HCT116 (cell line): ENCODE measurements at regions not wholly inside any gene's neighbourhood (a gene's known extent, or its start where the extent isn't known, plus 50 kb on each side); places are given as distances from the start of the nearest gene placed in this dataset.

Experiments
- ATAC-seq: fragments of 200-7000 bp; cut with Tn5 transposase; 2 replicates; pipeline ENCODE4 v1.9.1; 2020; ENCODE audit warnings: mild to moderate bottlenecking, moderate library complexity
- BruUV-seq: library from RNA; stranded (reverse); fragments of 400-500 nt; replicated peaks from 2 replicates; lab custom pipeline; 2021; lab: Mats Ljungman, UMichigan
- CTCF ChIA-PET: fragments of 300-600 bp; sonication (Branson Sonifier 250); formaldehyde crosslinking; loops from one replicate; lab custom pipeline; 2021; ENCODE audit warnings: antibody characterized with exemption; lab: Charles Lee
- POLR2A ChIA-PET: fragments of 300-600, 350-600 bp; sonication (Branson Sonifier 250); formaldehyde crosslinking; loops from one replicate; lab custom pipeline; 2021; ENCODE audit warnings: antibody characterized with exemption; lab: Charles Lee
- RAD21 ChIA-PET, 2 experiments: fragments of 300-600 bp; sonication (Branson Sonifier 250); formaldehyde crosslinking; loops; one replicate each; lab custom pipeline; 2023; ENCODE audit warnings: low total read pairs in 2 of 2; ENCODE audit not compliant: uncharacterized antibody in 2 of 2, unreplicated experiment in 2 of 2, low non-redundant PET in 1 of 2; lab: Charles Lee
- DNase-seq: peaks from one replicate; pipeline ENCODE4 v3.0.0-alpha.2; 2010; ENCODE audit warnings: low read depth, low spot score
- H2AFZ ChIP-seq: fragments of 200-600 bp; shearing (Covaris generic), sonication (generic); 2 replicates; pipeline ENCODE4 v1.6.1; 2017; ENCODE audit warnings: low read depth, mixed run types, mixed read lengths, antibody characterized with exemption, low read length; ENCODE audit not compliant: poor library complexity, severe bottlenecking
- H3K27ac ChIP-seq: 2 replicates; pipeline ENCODE4 v1.5.1; 2012; ENCODE audit warnings: low read depth, low read length
- H3K27me3 ChIP-seq: fragments of 200-600 bp; sonication (generic); 2 replicates; pipeline ENCODE4 v1.6.1; 2016; ENCODE audit warnings: mixed run types, low read length, mixed read lengths; ENCODE audit not compliant: insufficient read depth
- H3K36me3 ChIP-seq, 2 experiments: fragments of 200-500 bp in 1 of 2; fragments of 200-600 bp in 1 of 2; sonication (Bioruptor generic) in 1 of 2; sonication (generic) in 1 of 2; 2 replicates each; pipeline versions ENCODE4 v1.5.1 to v1.6.1; 2014 to 2016; ENCODE audit warnings: low read length in 2 of 2, inconsistent platforms in 1 of 2, mixed read lengths in 1 of 2, mixed run types in 1 of 2; ENCODE audit not compliant: insufficient read depth in 2 of 2, control insufficient read depth in 1 of 2
- H3K4me1 ChIP-seq, 2 experiments: fragments of 200-600 bp in 1 of 2; sonication (generic) in 1 of 2; 2 replicates each; pipeline versions ENCODE4 v1.5.1 to v1.6.1; 2012 to 2017; ENCODE audit warnings: low read length in 2 of 2, inconsistent platforms in 1 of 2, mild to moderate bottlenecking in 1 of 2, mixed read lengths in 1 of 2, mixed run types in 1 of 2, moderate library complexity in 1 of 2; ENCODE audit not compliant: insufficient read depth in 2 of 2, control insufficient read depth in 1 of 2
- H3K4me2 ChIP-seq: fragments of 200-600 bp; sonication (generic); 2 replicates; pipeline ENCODE4 v1.6.1; 2017; ENCODE audit warnings: mixed run types, low read length, mixed read lengths
- H3K4me3 ChIP-seq, 2 experiments: fragments of 200-600 bp in 1 of 2; sonication (generic) in 1 of 2; replicated peaks in 1 of 2; 2 replicates each; pipeline ENCODE4 v1.5.1; 2011 to 2016; ENCODE audit warnings: low read length in 2 of 2, control low read depth in 1 of 2, low read depth in 1 of 2, mild to moderate bottlenecking in 1 of 2, mixed read lengths in 1 of 2, mixed run types in 1 of 2
- H3K79me2 ChIP-seq: fragments of 200-600 bp; sonication (generic); 2 replicates; pipeline ENCODE4 v1.6.1; 2017; ENCODE audit warnings: mild to moderate bottlenecking, mixed run types, low read length, moderate library complexity, mixed read lengths; ENCODE audit not compliant: insufficient read depth
- H3K9ac ChIP-seq: fragments of 200-600 bp; sonication (generic); 2 replicates; pipeline ENCODE4 v1.6.1; 2016; ENCODE audit warnings: low read length, mixed read lengths
- H3K9me2 ChIP-seq: fragments of 200-600 bp; sonication (generic), shearing (Covaris generic); 2 replicates; pipeline ENCODE4 v1.6.1; 2017; ENCODE audit warnings: mixed run types, mild to moderate bottlenecking, moderate library complexity; ENCODE audit not compliant: insufficient read depth
- H3K9me3 ChIP-seq, 2 experiments: fragments of 200-500 bp in 1 of 2; fragments of 200-600 bp in 1 of 2; sonication (Bioruptor generic) in 1 of 2; sonication (generic) in 1 of 2; 2 replicates each; pipeline ENCODE4 v1.6.1; 2014 to 2017; ENCODE audit warnings: low read length in 2 of 2, mixed read lengths in 2 of 2, inconsistent platforms in 1 of 2, low read depth in 1 of 2, mild to moderate bottlenecking in 1 of 2, mixed run types in 1 of 2, moderate library complexity in 1 of 2; ENCODE audit not compliant: control insufficient read depth in 1 of 2, insufficient read depth in 1 of 2
- H4K20me1 ChIP-seq: fragments of 200-600 bp; sonication (generic), shearing (Covaris generic); 2 replicates; pipeline ENCODE4 v1.6.1; 2017; ENCODE audit warnings: mixed run types, mild to moderate bottlenecking, moderate library complexity; ENCODE audit not compliant: insufficient read depth
- ATF3 ChIP-seq: IDR thresholded peaks from 2 replicates; pipeline ENCODE4 v1.6.1; 2012
- CTCF ChIP-seq, 3 experiments: fragments of 200-600 bp in 1 of 3; sonication (generic) in 1 of 3; IDR thresholded peaks in 2 of 3; conservative IDR thresholded peaks in 1 of 3; 2 replicates each; pipeline ENCODE4 v1.5.1; 2012 to 2017; ENCODE audit warnings: low read depth in 2 of 3, low read length in 2 of 3, antibody characterized with exemption in 1 of 3, borderline replicate concordance in 1 of 3, control low read depth in 1 of 3, mild to moderate bottlenecking in 1 of 3, mixed read lengths in 1 of 3, mixed run types in 1 of 3, moderate library complexity in 1 of 3; ENCODE audit not compliant: insufficient read depth in 1 of 3
- EGR1 ChIP-seq: IDR thresholded peaks from 2 replicates; pipeline ENCODE4 v1.6.1; 2012; ENCODE audit warnings: low read depth
- ELF1 ChIP-seq: IDR thresholded peaks from 2 replicates; pipeline ENCODE4 v1.6.1; 2012; ENCODE audit warnings: low read depth, borderline replicate concordance
- EZH2 ChIP-seq: fragments of 200-600 bp; sonication (generic); IDR thresholded peaks from 2 replicates; pipeline ENCODE4 v1.6.1; 2017; ENCODE audit warnings: antibody characterized with exemption, mixed run types
- EZH2phosphoT487 ChIP-seq: fragments of 200-600 bp; IDR thresholded peaks from 2 replicates; pipeline ENCODE4 v1.6.1; 2018; ENCODE audit warnings: antibody characterized with exemption, borderline replicate concordance
- FOSL1 ChIP-seq: IDR thresholded peaks from 2 replicates; pipeline ENCODE4 v1.6.1; 2012; ENCODE audit warnings: low read depth
- JUND ChIP-seq: IDR thresholded peaks from 2 replicates; pipeline ENCODE4 v1.6.1; 2012
- POLR2A ChIP-seq: IDR thresholded peaks from 2 replicates; pipeline ENCODE4 v1.7.0; 2011; ENCODE audit warnings: borderline replicate concordance; ENCODE audit not compliant: insufficient read depth, insufficient read length; ENCODE audit errors: extremely low read depth
- POLR2AphosphoS5 ChIP-seq: IDR thresholded peaks from 2 replicates; pipeline ENCODE4 v1.6.1; 2011; ENCODE audit warnings: mild to moderate bottlenecking, low read depth, low read length, moderate library complexity
- RAD21 ChIP-seq: IDR thresholded peaks from 2 replicates; pipeline ENCODE4 v1.6.1; 2012; ENCODE audit warnings: low read depth, mild to moderate bottlenecking
- REST ChIP-seq: IDR thresholded peaks from 2 replicates; pipeline ENCODE4 v1.6.1; 2012; ENCODE audit warnings: low read depth
- SIN3A ChIP-seq: IDR thresholded peaks from 2 replicates; pipeline ENCODE4 v1.6.1; 2012; ENCODE audit warnings: low read depth
- SP1 ChIP-seq: IDR thresholded peaks from 2 replicates; pipeline ENCODE4 v1.6.1; 2012; ENCODE audit warnings: low read depth
- TCF7L2 ChIP-seq: IDR thresholded peaks from 2 replicates; pipeline ENCODE4 v1.7.0; 2011; ENCODE audit warnings: borderline replicate concordance, inconsistent platforms; ENCODE audit not compliant: insufficient read depth, insufficient read length; ENCODE audit errors: extremely low read depth
- YY1 ChIP-seq: IDR thresholded peaks from 2 replicates; pipeline ENCODE4 v1.6.1; 2011; ENCODE audit warnings: low read length, low read depth, moderate library complexity, mild to moderate bottlenecking; ENCODE audit not compliant: insufficient replicate concordance; ENCODE audit errors: extremely low read depth
- ZBTB33 ChIP-seq: IDR thresholded peaks from 2 replicates; pipeline ENCODE4 v1.6.1; 2011; ENCODE audit warnings: mild to moderate bottlenecking, low read length, moderate library complexity; ENCODE audit not compliant: insufficient replicate concordance; ENCODE audit errors: extremely low read depth
- ZFX ChIP-seq: fragments of 450-650 bp; IDR thresholded peaks from 2 replicates; pipeline ENCODE4 v1.6.1; 2017
- ZNF274 ChIP-seq: fragments of 200-500 bp; sonication (Bioruptor generic); IDR thresholded peaks from 2 replicates; pipeline ENCODE4 v1.6.1; 2014; ENCODE audit warnings: mild to moderate bottlenecking, low read depth, low read length, inconsistent platforms
- intact Hi-C: fragments of 100-400 bp; cut with micrococcal nuclease; formaldehyde crosslinking; loops from 2 replicates; pipeline ENCODE4 v1.10.0; 2022

- no peak for DNase-seq
- no TSS peak for BruUV-seq
Measured at GRCh38 chr14:61153431-61153830, 127.7 kb downstream of the TMEM30B start.

More at GRCh38 chr14:61153431-61153830, 127.7 kb downstream of the TMEM30B start:
- TF ChIP-seq ATF3 (no peak), ZBTB33 (no peak), CTCF (IDR thresholded peaks at IDR 0.05 in 2 of 3, conservative IDR thresholded peaks at IDR 0.05 in 1 of 3; ENCODE audit: borderline replicate concordance in 1 of 3, insufficient read depth in 1 of 3, low read depth in 2 of 3, low read length in 2 of 3) (no peak), JUND (no peak), TCF7L2 (no peak), ELF1 (no peak), ZNF274 (no peak), EGR1 (no peak), POLR2A (no peak), POLR2AphosphoS5 (no peak), EZH2 (no peak), ZFX (no peak), SP1 (no peak), SIN3A (no peak), FOSL1 (no peak), RAD21 (no peak), YY1 (no peak), REST (no peak), EZH2phosphoT487 (no peak)
- TF ChIP-seq, all 23 proteins: peak for 0
- no peaks in the 10 kb centered on the region for H3K9me2 ChIP-seq
- no peaks in the 10 kb centered on the region for H4K20me1 ChIP-seq
- no peaks in the 10 kb centered on the region for H3K79me2 ChIP-seq
- ChIA-PET CTCF (no interaction called here), POLR2A (no interaction called here), RAD21 (no interaction called here)
- H3K4me2 ChIP-seq = peak overlapping the region; percentile 15
- no peak overlapping the region for H2AFZ ChIP-seq
- H3K27me3 ChIP-seq = no peaks in the 10 kb centered on the region
- H3K9me3 ChIP-seq = no peaks in the 10 kb centered on the region
- no peak overlapping the region for H3K27ac ChIP-seq
- peaks cover 12 to 27% of the 10 kb centered on the region in 2 experiments for H3K4me1 ChIP-seq
- no peaks in the 10 kb centered on the region for H3K36me3 ChIP-seq
- H3K9ac ChIP-seq = no peak overlapping the region
- intact Hi-C loops = no loop called here
- H3K4me3 ChIP-seq = no peak overlapping the region
- no peak for ATAC-seq
